ENCODE measurements at regions not wholly inside any gene's neighbourhood (a gene's known extent, or its start where the extent isn't known, plus 50 kb on each side); places are given as distances from the start of the nearest gene placed in this dataset.

DNA sequence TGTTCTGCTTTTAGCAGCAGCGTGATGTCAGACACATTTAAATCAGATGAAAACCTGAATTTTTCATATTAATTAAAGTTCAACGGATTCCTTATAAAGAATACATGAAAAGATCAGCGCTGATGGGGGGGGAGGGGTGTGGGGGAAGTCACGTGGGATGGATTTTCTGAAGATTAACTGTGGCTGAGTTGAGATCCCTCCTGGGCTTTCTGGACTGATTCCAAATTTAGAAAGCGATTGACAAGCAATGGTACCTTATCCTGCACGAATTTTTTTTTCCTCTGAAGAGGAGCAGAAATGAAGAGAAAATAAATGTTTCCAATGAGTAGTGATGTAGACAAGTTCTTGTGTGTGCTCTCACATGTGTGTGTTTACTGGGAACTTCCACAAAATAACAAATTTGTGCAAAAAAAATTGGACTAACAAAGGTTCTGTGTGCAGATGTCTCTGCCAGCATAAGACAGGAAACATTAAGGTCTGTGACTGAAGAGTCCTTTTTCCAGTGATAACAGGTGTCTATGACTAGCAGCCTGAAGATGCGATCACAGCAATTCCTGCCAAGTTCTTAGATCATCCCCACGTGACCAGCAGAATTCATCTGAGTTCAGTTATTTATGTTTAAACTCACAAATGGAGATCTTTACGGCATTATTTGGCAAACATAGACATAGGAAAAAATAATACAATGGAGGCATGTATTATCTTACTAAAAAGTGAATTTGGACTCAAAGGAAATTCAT, 585.2 kb upstream of the CELF2 start:
- in situ Hi-C loops (cut with MboI; ENCODE audit: low sequenced_read_pairs) = no loop called here

DNA sequence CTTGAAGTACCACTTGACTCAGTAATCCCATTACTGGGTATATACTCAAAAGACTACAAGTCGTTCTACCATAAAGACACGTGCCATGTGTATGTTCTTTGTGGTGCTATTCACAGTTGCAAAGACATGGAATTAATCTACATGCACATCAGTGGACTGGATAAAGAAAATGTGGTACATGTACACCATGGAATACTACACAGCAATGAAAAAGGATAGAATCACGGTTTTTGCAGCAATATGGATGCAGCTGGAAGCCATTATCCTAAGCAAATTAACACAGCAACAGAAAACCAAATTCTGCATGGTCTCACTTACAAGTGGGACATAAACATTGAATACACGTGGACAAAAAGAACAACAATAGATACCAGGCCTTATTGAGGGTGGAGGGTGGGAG, 583.4 kb upstream of the CELF2 start:
- in situ Hi-C loops (cut with MboI; ENCODE audit: low sequenced_read_pairs) = no loop called here

DNA sequence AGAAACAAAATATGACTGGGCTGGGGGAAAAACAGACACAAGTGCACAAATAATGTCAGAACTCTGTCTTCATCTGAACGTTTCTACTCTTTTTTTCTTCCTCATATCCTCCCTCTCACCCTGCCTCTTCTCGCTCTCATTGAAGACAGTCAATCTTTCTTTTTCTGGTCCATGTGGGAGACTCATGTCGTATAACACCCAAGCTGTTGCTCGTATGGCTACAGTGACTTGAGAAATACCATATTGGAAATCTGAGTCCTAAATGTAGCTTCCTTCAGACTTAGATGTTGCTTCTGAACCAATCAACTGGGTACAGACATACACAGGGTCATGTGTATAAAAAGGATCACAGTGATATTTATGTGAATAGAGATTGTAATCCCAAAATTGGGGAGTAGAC, 579.8 kb upstream of the CELF2 start:
- in situ Hi-C loops (cut with MboI; ENCODE audit: low sequenced_read_pairs) = no loop called here

DNA sequence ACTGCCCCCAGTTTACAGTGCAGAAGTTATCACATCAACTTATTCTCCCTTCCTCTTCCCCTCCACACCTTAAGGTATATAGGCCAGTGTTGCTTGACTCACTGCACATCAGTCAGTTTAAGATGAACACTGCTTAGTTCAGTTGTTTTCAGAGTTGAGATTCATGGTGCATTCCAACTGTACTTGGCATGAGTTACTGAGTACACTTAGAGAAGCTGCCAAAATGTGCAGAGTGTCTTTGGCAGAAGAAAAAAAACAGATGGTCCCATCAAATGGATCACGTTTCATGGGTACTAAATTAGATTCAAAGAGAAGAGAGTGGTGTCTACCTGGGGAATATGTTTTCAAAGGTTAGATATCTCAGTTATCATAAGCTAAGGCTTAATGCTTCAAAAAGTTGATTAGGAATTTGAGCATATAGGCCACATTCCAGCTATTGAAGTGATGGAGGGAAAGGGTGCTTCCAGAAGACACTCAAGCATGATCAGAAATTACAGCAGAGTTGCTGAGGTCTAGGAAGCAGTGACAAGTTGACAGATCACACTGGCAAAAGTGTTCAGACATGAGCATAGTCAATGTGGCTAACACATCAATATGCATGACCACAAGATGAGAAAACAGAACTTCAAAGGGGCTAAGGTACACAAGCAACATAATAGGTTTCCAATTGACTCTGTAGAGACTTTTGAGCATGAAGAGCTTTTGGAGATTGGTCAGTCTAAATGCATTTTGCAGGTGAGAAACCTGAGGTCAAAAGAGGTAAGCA, 579.2 kb upstream of the CELF2 start:
- in situ Hi-C loops (cut with MboI; ENCODE audit: low sequenced_read_pairs) = no loop called here

DNA sequence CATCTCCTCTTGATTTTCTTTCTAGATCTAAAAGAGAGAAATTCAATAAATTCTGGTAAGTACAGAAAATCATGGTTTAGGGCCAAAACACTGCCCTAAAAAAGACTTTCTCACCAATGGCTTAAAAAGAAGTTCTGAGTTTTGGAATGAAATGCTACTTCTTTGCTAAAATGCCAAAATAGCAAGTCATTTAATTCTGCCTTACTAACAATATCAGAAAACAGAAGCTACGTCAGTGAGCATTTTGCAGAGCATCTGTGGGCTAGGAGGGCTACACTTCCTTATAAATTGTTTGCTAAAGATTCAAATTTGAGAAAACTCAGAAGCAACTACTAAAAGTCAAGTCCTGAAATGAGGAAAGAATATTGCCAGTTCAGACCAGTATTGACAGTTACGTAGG, 560.8 kb upstream of the CELF2 start:
- in situ Hi-C loops (cut with MboI; ENCODE audit: low sequenced_read_pairs) = no loop called here

DNA sequence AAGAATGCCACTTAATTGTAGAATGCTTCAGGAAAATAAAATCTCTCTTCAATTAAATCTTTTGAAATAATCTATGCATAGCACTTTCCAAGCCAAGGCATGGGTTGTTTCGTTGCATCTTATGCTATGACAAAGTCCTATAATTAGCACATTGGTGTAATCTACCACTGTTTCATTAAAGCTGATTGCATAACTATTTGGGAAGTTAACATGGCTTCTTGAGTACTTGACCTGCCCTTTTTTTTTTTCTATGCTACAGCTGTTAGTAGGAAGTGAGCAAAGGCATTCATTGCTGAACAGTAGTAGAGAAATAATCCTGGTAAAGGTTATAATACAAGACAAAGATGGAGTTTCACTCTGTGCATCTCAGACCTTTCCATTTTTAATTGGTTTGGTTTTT, 557.2 kb upstream of the CELF2 start:
- in situ Hi-C loops (cut with MboI; ENCODE audit: low sequenced_read_pairs) = no loop called here

DNA sequence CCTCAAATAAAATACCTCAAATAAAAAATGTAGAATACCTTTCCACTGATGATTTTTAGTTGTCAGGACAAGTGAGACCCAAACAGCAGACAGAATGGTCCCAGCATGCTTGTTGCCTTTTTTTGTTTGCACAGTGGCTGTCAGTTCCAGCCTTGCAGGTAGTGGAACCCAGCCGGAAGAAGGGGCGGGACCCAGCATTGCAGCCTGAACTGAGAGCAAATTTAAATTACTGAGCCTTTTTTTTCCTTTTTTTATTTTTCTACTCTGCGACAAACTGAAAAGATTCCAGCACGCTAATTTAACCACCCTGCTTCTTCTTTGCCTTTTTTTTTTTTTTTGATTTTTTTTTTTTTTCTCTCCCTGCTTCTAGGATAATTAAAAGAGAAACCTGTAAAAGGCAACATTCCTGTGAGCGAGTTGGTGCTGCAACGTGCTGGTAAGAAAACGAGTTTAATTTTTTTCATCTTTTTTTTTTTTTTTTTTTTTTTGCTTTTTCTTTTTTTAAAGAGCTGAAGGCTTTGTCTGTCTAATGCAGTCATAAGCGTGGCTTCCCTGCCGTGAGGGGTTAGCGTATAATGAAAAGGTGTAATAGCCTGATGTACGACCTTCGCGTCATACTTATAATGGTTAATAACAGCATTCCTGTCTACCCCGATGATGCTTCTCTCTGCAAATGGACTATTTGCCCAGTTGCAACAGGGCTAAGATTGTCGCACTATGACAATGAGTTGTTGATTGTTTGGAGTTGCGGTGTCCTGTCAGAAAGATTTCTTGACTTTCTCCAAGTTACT, 555.3 kb upstream of the CELF2 start:
- in situ Hi-C loops (cut with MboI; ENCODE audit: low sequenced_read_pairs) = no loop called here

DNA sequence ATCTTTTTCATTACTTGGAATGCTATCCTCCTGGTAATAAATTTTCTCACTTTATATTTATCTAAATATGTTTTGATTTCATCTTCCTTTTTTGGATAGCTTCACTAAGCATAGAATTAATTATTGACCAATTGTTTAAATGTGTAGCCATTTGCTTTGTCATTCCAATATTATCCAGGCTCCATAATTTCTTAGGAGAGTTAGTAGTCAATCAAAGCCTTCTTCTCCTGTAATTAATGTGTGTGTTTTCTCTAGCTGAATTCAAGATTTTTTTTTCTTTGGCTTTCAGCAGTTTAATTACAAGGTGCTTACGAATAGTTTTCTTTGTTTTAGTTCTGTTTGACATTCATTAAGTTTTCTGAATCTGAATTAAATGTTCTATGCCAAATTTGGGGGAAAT, 545.9 kb upstream of the CELF2 start:
- in situ Hi-C loops (cut with MboI; ENCODE audit: low sequenced_read_pairs) = no loop called here

DNA sequence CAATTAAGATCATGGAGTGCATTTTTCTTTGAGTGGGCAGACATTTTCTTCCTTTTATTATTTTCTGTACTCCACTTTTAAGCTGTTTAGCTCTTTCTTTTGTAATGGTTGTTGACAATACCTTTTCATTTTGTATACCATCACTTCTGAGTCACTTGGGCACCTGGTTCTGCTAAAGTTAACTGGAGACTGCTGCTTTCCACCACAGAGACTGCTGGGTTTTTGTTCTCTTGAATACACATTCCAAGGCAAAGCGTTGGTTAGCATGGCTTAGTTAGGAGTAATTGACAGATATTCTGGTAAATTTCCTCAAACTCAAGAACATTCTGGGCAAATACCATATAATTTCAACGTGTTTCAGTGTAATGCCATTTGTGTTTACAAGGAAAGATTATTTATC, 541.9 kb upstream of the CELF2 start:
- in situ Hi-C loops (cut with MboI; ENCODE audit: low sequenced_read_pairs) = no loop called here

DNA sequence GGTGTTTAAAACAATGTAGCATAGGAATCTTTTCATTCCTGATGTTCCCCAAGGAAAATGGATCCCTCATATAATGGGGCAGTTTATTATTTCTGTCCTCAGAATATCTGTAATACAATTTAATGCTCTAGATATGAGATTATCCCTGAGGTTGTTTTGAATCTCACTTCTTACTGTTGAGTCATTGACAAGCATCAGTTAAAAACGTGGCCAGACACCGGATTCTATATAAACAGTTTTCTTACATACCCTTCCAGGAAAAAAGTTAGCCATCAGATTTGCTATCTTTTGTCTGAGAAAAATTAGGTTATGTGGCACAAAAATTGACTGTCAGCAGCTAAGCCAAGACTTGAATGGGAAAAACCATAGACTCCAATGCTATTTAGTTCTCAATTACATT, 539.8 kb upstream of the CELF2 start:
- in situ Hi-C loops (cut with MboI; ENCODE audit: low sequenced_read_pairs) = no loop called here

DNA sequence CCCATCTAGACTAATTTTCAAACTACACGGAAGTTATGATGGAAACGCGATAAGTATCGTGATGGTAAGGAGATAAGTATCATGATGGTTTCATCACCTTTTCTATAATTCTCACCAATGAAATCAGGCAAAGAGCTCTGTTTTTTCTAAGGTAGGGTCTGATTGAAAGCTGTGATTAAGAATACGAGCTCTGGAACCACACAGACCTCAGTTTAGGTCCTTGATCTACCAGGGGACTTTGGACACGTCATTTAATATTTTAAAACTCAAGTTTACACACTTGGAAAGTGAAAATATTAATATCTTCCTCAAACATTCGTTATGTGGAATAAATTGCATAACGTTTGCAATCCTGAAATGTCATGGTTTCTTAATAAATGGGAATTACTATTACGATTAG, 538.2 kb upstream of the CELF2 start:
- in situ Hi-C loops (cut with MboI; ENCODE audit: low sequenced_read_pairs) = no loop called here

DNA sequence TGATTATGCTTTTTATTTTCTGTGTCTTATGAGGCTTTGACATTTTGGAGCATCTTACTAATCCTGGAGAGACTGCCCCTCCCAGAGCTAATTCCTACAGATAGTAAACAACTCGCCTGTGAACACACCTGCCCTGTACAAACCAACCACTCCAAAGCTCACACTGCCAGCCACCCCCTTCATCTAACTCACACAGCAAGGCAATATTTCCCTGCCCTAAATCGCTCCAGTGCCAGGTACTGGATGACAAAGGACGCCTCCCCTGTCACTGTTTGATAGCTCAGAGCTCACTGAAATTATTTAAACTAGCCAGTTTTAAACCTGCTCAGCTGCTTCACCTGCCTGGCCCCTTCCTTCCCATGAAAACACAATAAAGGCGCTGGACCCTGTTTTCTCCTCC, 535.1 kb upstream of the CELF2 start:
- in situ Hi-C loops (cut with MboI; ENCODE audit: low sequenced_read_pairs) = no loop called here

DNA sequence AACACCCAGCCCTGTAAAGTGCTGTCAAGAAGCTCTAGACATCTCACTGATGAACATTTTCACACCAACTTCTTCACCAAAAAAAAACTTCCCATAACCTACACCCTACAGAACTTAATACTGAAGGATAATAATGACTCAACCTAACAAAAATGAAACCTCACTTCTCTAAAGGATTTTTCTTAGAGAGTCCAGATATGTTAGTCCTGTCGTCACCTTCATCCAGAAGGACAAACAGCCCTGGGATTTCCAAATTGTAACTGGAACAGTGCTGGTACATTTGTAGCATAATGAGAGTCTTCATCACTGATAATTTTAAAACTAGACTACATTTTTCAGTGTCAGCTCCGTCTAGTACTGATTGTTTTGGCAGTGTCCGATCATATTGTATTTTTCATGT, 528.6 kb upstream of the CELF2 start:
- in situ Hi-C loops (cut with MboI; ENCODE audit: low sequenced_read_pairs) = no loop called here

DNA sequence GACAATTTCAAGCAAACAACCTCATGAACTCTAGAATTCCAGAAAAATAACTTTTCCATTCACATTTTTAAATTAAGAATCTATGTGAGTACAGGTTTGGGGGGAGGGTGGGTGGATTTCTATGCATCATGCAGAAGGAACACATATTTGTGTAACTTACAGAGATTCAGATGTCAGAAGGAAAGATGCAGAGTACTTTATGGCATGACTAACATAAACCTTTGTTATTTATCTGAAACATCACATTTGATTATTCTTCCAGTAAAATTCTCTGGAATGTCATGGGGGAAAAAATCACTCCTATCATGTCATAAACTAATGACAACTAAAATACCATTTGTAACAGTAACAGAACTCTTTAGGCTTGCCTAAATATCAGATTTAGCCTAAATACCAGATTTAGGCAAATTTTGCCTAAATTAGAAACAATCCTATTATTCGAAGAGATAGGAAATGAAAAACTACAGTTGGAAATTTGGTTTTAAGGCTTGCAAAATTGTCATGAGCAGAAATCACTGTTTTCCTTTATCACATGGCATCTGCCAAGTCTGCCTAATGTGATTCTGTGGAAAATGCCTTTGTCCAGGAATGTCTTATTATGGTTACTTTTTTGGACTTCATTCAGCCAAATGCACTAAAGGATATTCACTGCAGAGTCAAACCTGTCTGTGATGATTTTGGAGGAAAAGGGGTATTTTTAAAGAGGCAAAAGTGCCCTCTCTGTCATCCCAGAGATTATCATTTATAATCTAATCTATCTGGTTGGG, 527.7 kb upstream of the CELF2 start:
- in situ Hi-C loops (cut with MboI; ENCODE audit: low sequenced_read_pairs) = no loop called here

DNA sequence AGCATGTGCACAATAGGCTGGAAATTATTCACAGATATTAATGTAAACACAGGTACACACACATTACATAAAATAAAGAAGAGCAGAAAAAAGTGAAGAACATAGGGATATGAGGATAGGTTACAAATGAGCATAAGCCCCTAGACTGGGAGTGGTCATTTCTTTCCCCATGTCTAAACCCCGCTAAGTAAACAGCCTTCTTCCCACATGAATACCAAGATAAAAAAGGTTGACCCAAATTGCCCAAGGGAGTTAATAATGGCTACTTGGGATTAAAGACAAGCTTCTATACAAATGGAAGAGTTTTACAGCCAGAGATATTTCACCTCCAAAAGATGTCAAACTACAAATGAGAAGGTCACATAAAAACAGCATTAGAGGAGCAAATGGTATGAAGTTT, 527.1 kb upstream of the CELF2 start:
- in situ Hi-C loops (cut with MboI; ENCODE audit: low sequenced_read_pairs) = no loop called here

DNA sequence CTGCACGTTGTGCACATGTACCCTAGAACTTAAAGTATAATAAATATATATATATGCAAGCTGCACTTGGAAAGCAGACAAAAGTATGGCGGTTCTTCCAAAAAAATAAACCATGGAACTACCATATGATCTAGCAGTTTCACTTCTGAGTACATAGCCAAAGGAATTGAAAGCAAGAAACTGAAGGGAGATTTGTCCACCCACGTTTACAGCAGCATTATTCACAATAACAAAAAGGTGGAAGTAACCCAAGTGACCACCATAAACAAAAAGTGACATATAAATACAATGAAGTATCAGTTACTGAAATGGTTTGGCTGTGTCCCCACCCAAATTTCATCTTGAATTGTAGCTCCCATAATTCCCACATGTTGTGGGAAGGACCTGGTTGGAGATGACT, 525.3 kb upstream of the CELF2 start:
- in situ Hi-C loops (cut with MboI; ENCODE audit: low sequenced_read_pairs) = no loop called here

DNA sequence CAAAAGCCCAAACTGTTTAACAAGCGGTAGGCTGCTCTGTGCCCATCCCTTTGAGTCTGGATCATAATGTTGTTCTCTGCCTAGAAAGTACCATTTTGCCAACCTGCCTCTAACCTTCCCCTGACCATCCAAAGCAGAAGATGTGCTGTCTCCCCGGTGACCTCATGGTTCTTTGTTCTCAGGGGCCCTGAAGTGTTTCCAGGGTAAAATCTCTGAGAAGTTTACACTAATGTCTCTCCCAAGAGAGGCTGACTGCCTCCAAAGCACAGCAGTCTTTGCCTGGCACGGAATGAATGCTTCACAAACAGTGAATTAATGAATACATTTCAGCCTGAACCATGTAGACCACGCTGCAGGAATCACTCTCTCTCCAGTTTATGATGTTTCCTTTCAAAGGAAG, 523.8 kb upstream of the CELF2 start:
- in situ Hi-C loops (cut with MboI; ENCODE audit: low sequenced_read_pairs) = no loop called here

DNA sequence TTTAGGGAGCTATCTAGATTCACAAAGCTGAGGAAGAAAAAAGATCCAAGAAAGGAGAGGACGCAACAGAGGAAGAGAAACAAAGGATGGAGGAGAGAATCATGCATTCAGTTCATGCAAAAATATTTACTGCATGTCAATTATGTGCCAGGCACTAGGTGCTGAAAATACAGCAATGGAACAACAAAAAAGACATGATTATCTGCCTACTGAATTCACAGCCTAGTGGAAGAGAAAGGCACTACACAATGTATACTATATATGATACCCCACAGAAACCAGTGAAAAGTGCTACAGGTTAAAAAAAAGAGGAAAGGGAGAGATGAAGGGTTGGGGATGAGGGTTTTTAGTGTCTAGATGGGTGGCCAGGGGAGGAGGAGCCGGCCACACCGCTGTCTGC, 520.4 kb upstream of the CELF2 start:
- in situ Hi-C loops (cut with MboI; ENCODE audit: low sequenced_read_pairs) = no loop called here

DNA sequence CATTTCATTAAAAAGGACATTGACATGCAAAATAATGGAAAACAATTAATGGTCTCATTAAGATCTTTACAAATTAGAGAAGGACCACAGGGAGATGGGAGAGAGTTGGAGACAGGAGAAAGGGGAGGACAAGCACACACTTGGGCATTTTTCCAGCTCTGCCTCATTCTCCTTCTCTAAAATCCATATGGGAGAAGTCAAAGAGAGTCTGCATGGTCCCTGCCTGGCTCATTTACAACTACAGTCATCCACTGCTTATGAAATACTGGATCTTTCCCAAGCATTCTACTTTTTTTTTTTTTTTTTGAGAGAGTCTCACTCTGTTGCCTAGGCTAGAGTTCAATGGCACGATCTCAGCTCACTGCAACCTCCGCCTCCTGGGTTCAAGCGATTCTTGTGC, 518.9 kb upstream of the CELF2 start:
- in situ Hi-C loops (cut with MboI; ENCODE audit: low sequenced_read_pairs) = no loop called here

DNA sequence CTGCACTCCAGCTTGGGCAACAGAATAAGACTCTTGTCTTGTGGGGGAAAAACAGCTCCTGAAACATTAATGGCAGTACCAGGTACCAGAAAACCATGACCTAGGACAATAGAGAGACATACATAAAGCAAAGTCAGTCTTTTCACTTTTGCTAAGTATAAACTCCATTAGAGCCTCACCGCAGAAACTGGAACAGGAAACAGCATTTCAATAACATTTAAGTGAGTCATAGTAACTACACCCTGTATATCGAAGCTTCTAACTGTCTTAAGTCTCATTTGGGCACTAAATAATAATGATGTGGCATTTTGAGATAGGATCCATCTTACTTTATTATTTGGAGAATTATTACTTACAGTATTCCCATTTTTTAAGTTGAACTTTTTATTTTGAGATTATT, 517.8 kb upstream of the CELF2 start:
- in situ Hi-C loops (cut with MboI; ENCODE audit: low sequenced_read_pairs) = no loop called here

DNA sequence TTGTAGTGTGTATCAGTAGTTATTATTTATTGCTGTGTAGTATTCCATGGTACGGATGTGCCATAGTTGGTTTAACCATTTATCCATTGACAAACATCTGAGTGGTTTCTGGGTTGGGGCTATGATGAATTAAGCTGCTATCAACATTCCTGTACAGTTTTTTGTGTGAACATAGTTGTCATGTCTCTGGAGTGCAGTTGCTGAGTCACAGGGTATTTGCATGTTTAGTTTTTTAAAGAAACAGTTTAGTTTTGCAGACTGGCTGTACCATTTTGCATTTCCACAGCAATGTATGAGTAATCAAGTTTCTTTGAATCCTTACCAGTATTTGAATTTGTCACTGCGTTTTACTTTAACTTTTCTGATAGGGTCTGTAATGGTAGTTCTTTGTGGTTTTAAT, 516.7 kb upstream of the CELF2 start:
- in situ Hi-C loops (cut with MboI; ENCODE audit: low sequenced_read_pairs) = no loop called here

Measured in HL-60/S4 treated with retinoic acid at 250 ng/mL for 4 days and 3 days (cell line).